HL-60 (cell line): ENCODE measurements at regions not wholly inside any gene's neighbourhood (a gene's known extent, or its start where the extent isn't known, plus 50 kb on each side); places are given as distances from the start of the nearest gene placed in this dataset.
"Not testable (repeated sequence)": the region's sequence is repeated elsewhere in the genome, so short reads cannot be mapped to it uniquely, and the experiment has no call there.

ENCODE experiments used
- GABPA ChIP-seq: IDR thresholded peaks from 2 replicates; pipeline ENCODE4 v1.6.1; 2012; ENCODE audit warnings: low read depth
- POLR2AphosphoS5 ChIP-seq: IDR thresholded peaks from 2 replicates; pipeline ENCODE4 v1.6.1; 2012; ENCODE audit warnings: low read depth
- TF ChIP-seq, protein P1 (sequence below): IDR thresholded peaks from one replicate; pipeline ENCODE4 v1.5.1; 2011; ENCODE audit warnings: low read length, control low read depth, inconsistent platforms; ENCODE audit not compliant: insufficient read depth

DNA sequence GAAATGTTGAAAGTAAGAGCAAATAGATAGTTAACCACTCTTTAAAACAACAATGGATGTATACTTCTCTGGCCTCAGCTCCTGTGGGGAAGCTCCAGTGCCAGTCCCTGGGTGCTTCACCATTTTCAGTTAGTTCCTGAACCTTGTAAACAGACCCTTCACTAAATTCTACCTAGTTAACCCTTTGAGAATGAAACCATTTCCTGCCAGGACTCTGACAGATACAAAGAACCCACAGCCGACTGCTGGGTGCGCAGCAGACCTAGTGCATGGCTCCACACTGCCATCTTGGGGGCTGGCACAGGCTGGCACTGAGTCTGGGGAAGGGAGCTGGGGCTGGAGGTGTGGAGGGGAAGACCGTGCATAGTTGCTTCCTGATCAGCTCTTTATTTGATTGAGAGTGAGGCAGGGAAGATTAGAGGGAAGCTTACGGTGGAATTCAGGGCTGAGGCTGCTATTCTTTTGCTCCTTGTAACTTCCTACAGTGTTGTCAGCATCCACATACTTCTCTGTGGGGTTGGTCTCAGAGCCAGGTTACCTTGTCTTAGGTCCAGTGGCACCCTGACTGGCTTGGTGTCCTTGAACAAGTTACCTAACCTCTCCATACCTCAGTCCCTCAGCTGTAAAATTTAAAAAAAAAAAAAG, 62.3 kb upstream of the TP53BP2 start:
- TF ChIP-seq, protein P1, sequence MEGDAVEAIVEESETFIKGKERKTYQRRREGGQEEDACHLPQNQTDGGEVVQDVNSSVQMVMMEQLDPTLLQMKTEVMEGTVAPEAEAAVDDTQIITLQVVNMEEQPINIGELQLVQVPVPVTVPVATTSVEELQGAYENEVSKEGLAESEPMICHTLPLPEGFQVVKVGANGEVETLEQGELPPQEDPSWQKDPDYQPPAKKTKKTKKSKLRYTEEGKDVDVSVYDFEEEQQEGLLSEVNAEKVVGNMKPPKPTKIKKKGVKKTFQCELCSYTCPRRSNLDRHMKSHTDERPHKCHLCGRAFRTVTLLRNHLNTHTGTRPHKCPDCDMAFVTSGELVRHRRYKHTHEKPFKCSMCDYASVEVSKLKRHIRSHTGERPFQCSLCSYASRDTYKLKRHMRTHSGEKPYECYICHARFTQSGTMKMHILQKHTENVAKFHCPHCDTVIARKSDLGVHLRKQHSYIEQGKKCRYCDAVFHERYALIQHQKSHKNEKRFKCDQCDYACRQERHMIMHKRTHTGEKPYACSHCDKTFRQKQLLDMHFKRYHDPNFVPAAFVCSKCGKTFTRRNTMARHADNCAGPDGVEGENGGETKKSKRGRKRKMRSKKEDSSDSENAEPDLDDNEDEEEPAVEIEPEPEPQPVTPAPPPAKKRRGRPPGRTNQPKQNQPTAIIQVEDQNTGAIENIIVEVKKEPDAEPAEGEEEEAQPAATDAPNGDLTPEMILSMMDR: not testable (repeated sequence)
- not testable (repeated sequence) for TF ChIP-seq GABPA, POLR2AphosphoS5
